IMR-90 (cell line): ENCODE measurements at regions not wholly inside any gene's neighbourhood (a gene's known extent, or its start where the extent isn't known, plus 50 kb on each side); places are given as distances from the start of the nearest gene placed in this dataset.

Source experiments
- BHLHE40 ChIP-seq: fragments of 150-350 bp; IDR thresholded peaks from 2 replicates; pipeline ENCODE4 v1.6.1; 2016; ENCODE audit warnings: mild to moderate bottlenecking, low read depth, low read length
- CEBPB ChIP-seq: IDR thresholded peaks from 2 replicates; pipeline ENCODE4 v1.6.1; 2012; ENCODE audit warnings: low read depth, low read length, improper control_type of control experiment
- MAFK ChIP-seq: IDR thresholded peaks from 2 replicates; pipeline ENCODE4 v1.6.1; 2012; ENCODE audit warnings: low read depth, low read length, improper control_type of control experiment
- MXI1 ChIP-seq: IDR thresholded peaks from 2 replicates; pipeline ENCODE4 v1.6.1; 2012; ENCODE audit warnings: low read depth, mild to moderate bottlenecking, low read length, moderate library complexity, borderline replicate concordance
- NFE2L2 ChIP-seq: fragments of 150-350 bp; IDR thresholded peaks from 2 replicates; pipeline ENCODE4 v1.6.1; 2016; ENCODE audit warnings: low read depth, mild to moderate bottlenecking, low read length
- POLR2A ChIP-seq: IDR thresholded peaks from 2 replicates; pipeline ENCODE4 v1.6.1; 2012; ENCODE audit warnings: mild to moderate bottlenecking, low read depth, low read length
- RAD21 ChIP-seq: IDR thresholded peaks from 2 replicates; pipeline ENCODE4 v1.6.1; 2012; ENCODE audit warnings: low read length, improper control_type of control experiment
- RCOR1 ChIP-seq: IDR thresholded peaks from 2 replicates; pipeline ENCODE4 v1.6.1; 2012; ENCODE audit warnings: mild to moderate bottlenecking, low read length, improper control_type of control experiment; ENCODE audit not compliant: insufficient replicate concordance
- RFX5 ChIP-seq: IDR thresholded peaks from 2 replicates; pipeline ENCODE4 v1.8.0; 2012; ENCODE audit warnings: low read depth, mild to moderate bottlenecking, low read length, moderate library complexity
- SMC3 ChIP-seq: fragments of 150-350 bp; IDR thresholded peaks from 2 replicates; pipeline ENCODE4 v1.6.1; 2016; ENCODE audit warnings: low read depth, mild to moderate bottlenecking, antibody characterized with exemption, low read length, moderate library complexity
- TF ChIP-seq, protein P1 (sequence below): conservative IDR thresholded peaks from 2 replicates; pipeline ENCODE4 v1.5.1; 2012; ENCODE audit warnings: mild to moderate bottlenecking, low read depth, low read length, improper control_type of control experiment
- TF ChIP-seq, protein P2 (sequence below): fragments of 150-350 bp; IDR thresholded peaks from 2 replicates; pipeline ENCODE4 v1.6.1; 2017; ENCODE audit warnings: mild to moderate bottlenecking, antibody characterized with exemption, low read length, low read depth
- TF ChIP-seq, protein P3 (sequence below): fragments of 150-350 bp; IDR thresholded peaks from 2 replicates; pipeline ENCODE4 v1.6.1; 2016; ENCODE audit warnings: low read depth, mild to moderate bottlenecking, low read length, moderate library complexity, borderline replicate concordance

DNA sequence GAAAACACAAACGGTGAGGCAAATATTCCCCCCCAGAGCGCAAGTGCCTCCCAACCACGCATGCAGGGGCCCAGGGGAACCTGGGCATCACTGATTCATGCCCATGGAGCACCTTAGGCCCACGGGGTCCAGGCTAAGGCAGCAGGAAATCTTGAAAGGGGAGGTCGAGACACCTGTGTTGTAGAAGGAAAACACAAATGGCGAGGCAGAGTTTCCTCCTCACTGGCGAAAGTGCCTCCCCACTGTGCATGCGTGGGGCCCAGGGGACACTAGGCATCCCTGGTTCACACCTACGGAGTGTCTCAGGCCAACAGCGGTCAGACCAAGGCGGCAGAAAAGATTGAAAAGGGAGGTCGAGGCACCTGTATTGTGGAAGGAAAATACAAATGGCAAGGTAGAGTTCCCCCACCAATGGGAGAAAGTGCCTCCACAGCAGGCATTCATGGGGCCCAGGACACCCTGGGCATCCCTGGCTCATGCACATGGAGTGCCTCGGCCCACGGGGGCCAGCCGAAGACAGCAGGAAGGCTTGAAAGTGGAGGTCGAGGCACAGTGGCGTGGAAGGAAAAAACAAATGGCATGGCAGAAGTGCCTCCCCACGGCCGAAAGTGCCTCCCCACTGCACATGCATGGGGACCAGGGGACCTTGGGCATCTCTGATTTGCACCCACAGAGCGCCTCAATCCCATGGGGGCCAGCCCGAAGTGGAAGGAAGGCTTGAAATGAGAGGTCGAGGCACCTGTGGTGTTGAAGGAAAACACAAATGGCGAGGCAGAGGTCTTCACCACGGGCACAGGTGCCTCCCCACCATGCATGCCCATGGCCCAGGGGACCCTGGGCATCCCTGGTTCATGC lies 368.8 kb downstream of the ALG10 start:
- TF ChIP-seq, protein P1, sequence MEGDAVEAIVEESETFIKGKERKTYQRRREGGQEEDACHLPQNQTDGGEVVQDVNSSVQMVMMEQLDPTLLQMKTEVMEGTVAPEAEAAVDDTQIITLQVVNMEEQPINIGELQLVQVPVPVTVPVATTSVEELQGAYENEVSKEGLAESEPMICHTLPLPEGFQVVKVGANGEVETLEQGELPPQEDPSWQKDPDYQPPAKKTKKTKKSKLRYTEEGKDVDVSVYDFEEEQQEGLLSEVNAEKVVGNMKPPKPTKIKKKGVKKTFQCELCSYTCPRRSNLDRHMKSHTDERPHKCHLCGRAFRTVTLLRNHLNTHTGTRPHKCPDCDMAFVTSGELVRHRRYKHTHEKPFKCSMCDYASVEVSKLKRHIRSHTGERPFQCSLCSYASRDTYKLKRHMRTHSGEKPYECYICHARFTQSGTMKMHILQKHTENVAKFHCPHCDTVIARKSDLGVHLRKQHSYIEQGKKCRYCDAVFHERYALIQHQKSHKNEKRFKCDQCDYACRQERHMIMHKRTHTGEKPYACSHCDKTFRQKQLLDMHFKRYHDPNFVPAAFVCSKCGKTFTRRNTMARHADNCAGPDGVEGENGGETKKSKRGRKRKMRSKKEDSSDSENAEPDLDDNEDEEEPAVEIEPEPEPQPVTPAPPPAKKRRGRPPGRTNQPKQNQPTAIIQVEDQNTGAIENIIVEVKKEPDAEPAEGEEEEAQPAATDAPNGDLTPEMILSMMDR: no peak
- no peak for TF ChIP-seq RCOR1
- no peak for TF ChIP-seq POLR2A
- TF ChIP-seq, protein P2, sequence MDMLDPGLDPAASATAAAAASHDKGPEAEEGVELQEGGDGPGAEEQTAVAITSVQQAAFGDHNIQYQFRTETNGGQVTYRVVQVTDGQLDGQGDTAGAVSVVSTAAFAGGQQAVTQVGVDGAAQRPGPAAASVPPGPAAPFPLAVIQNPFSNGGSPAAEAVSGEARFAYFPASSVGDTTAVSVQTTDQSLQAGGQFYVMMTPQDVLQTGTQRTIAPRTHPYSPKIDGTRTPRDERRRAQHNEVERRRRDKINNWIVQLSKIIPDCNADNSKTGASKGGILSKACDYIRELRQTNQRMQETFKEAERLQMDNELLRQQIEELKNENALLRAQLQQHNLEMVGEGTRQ: no peak
- TF ChIP-seq, protein P3, sequence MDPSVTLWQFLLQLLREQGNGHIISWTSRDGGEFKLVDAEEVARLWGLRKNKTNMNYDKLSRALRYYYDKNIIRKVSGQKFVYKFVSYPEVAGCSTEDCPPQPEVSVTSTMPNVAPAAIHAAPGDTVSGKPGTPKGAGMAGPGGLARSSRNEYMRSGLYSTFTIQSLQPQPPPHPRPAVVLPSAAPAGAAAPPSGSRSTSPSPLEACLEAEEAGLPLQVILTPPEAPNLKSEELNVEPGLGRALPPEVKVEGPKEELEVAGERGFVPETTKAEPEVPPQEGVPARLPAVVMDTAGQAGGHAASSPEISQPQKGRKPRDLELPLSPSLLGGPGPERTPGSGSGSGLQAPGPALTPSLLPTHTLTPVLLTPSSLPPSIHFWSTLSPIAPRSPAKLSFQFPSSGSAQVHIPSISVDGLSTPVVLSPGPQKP: no peak
- no peak for TF ChIP-seq CEBPB
- no peak for TF ChIP-seq RFX5
- TF ChIP-seq NFE2L2: no peak
- no peak for TF ChIP-seq SMC3
- TF ChIP-seq MAFK: no peak
- no peak for TF ChIP-seq MXI1
- TF ChIP-seq RAD21: no peak
- TF ChIP-seq BHLHE40: no peak
